ENCODE measurements at regions not wholly inside any gene's neighbourhood (a gene's known extent, or its start where the extent isn't known, plus 50 kb on each side); places are given as distances from the start of the nearest gene placed in this dataset.

- Histone ChIP-seq H3K9me3 (replicated peaks; ENCODE audit: control insufficient read depth, insufficient read depth, low read length) (no peaks in the 10 kb centered on the region), H3K27ac (ENCODE audit: insufficient read depth, low read depth, low read length) (no peak overlapping the region), H3K4me3 (replicated peaks in 1 of 3; ENCODE audit: insufficient read depth in 1 of 3, low read depth in 1 of 3, low read length in 3 of 3) (no peak overlapping the region), H3K27me3 (ENCODE audit: control insufficient read depth in 2 of 2, insufficient read depth in 2 of 2, low read length in 2 of 2) (peaks cover 4 to 10% of the 10 kb centered on the region in 2 experiments), H3K4me1 (ENCODE audit: control insufficient read depth, extremely low read depth, insufficient read depth, low read length) (no peaks in the 10 kb centered on the region), H3K9ac (replicated peaks; ENCODE audit: extremely low read depth, insufficient read depth, low read length) (no peak overlapping the region), H4K20me1 (replicated peaks; ENCODE audit: control insufficient read depth, extremely low read depth, insufficient read depth, low read length) (no peaks in the 10 kb centered on the region), H3K9me1 (replicated peaks; ENCODE audit: control insufficient read depth, extremely low read depth, insufficient read depth, low read length) (no peaks in the 10 kb centered on the region), H2AFZ (ENCODE audit: low read depth, low read length) (no peak overlapping the region), H3K79me2 (ENCODE audit: control insufficient read depth, insufficient read depth, low read length) (no peaks in the 10 kb centered on the region), H3K36me3 (ENCODE audit: control insufficient read depth in 2 of 2, extremely low read depth in 1 of 2, insufficient read depth in 2 of 2, low read length in 2 of 2) (no peaks in the 10 kb centered on the region), H3K4me2 (ENCODE audit: insufficient read depth, low read length) (no peak overlapping the region)
- intact Hi-C loops (cut with micrococcal nuclease) (no loop called here), dilution Hi-C loops (cut with MboI; ENCODE audit: extremely low pct_ligation_motif_present, low sequenced_read_pairs) (no loop called here)
- BruUV-seq (replicated peaks), result no TSS peak
- POLR2A ChIA-PET, result no interaction called here
- no peak for DNase-seq (ENCODE audit: low read depth, low spot score)
- TF ChIP-seq, protein P1, sequence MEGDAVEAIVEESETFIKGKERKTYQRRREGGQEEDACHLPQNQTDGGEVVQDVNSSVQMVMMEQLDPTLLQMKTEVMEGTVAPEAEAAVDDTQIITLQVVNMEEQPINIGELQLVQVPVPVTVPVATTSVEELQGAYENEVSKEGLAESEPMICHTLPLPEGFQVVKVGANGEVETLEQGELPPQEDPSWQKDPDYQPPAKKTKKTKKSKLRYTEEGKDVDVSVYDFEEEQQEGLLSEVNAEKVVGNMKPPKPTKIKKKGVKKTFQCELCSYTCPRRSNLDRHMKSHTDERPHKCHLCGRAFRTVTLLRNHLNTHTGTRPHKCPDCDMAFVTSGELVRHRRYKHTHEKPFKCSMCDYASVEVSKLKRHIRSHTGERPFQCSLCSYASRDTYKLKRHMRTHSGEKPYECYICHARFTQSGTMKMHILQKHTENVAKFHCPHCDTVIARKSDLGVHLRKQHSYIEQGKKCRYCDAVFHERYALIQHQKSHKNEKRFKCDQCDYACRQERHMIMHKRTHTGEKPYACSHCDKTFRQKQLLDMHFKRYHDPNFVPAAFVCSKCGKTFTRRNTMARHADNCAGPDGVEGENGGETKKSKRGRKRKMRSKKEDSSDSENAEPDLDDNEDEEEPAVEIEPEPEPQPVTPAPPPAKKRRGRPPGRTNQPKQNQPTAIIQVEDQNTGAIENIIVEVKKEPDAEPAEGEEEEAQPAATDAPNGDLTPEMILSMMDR (IDR thresholded peaks at IDR 0.05; ENCODE audit: extremely low read depth in 1 of 2, insufficient read depth in 1 of 2, low read depth in 1 of 2, low read length in 2 of 2), result no peak
- no peak for TF ChIP-seq EZH2 (IDR thresholded peaks at IDR 0.05; ENCODE audit: borderline replicate concordance, low read depth, low read length, severe bottlenecking)
- no peak for TF ChIP-seq POLR2AphosphoS5 (IDR thresholded peaks at IDR 0.05; ENCODE audit: insufficient read depth, low read depth, low read length)
- TF ChIP-seq POLR2A (IDR thresholded peaks at IDR 0.05; ENCODE audit: low read depth, low read length), result no peak
- TF ChIP-seq JUN (IDR thresholded peaks at IDR 0.05; ENCODE audit: borderline replicate concordance, insufficient read depth, insufficient read length, low read depth), result no peak
- no peak for FAIRE-seq
- CTCF ChIA-PET, result interaction anchor here (0.9 kb wide), 1 partner anchor 835 kb away, joined by 3 read pairs; no protein-coding TSS in a partner anchor
Observed at GRCh38 chr4:138655286-138655685, 360.3 kb upstream of the NOCT start.

DNA sequence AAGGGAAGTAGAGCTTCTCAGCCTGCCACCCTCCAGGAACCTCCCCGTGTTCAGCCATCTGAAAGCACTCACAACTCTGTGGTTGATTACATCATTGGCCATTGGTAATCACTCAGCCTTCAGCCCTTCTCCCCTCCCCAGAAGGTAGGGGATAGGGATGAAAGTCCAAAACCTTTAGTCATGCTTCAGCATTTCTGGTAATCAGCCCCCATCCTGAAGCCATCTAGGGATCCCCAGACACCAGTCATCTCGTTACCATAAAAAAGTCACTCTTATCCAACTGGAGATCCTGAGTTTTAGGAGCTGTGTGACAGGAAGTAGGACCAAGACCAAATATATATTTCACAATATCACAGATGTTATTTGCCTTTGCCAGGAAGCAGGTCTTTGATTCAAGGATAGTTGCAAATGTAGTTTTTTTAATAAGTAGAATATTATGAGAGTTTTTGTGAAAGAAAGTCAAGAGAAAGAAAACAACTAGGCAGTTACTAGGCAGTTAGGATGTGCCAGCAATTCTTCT is 364.6 kb upstream of the NOCT start:
- no peak overlapping the region for H2AFZ ChIP-seq (ENCODE audit: low read depth, low read length)
- ChIA-PET CTCF (no interaction called here), POLR2A (no interaction called here)
- H3K36me3 ChIP-seq (ENCODE audit: control insufficient read depth in 2 of 2, extremely low read depth in 1 of 2, insufficient read depth in 2 of 2, low read length in 2 of 2), result no peaks in the 10 kb centered on the region
- H3K9me3 ChIP-seq (replicated peaks; ENCODE audit: control insufficient read depth, insufficient read depth, low read length), result no peaks in the 10 kb centered on the region
- H3K79me2 ChIP-seq (ENCODE audit: control insufficient read depth, insufficient read depth, low read length), result no peaks in the 10 kb centered on the region
- no peak overlapping the region for H3K27ac ChIP-seq (ENCODE audit: insufficient read depth, low read depth, low read length)
- no peaks in the 10 kb centered on the region for H3K4me1 ChIP-seq (ENCODE audit: control insufficient read depth, extremely low read depth, insufficient read depth, low read length)
- no TSS peak for BruUV-seq (replicated peaks)
- no peaks in the 10 kb centered on the region for H3K27me3 ChIP-seq (ENCODE audit: control insufficient read depth in 2 of 2, insufficient read depth in 2 of 2, low read length in 2 of 2)
- dilution Hi-C loops (cut with MboI; ENCODE audit: extremely low pct_ligation_motif_present, low sequenced_read_pairs) (no loop called here), intact Hi-C loops (cut with micrococcal nuclease) (no loop called here)
- H3K9ac ChIP-seq (replicated peaks; ENCODE audit: extremely low read depth, insufficient read depth, low read length), result no peak overlapping the region
- TF ChIP-seq FOS (IDR thresholded peaks at IDR 0.05; ENCODE audit: borderline replicate concordance, insufficient read depth, low read length) (no peak), EZH2 (IDR thresholded peaks at IDR 0.05; ENCODE audit: borderline replicate concordance, low read depth, low read length, severe bottlenecking) (no peak), POLR2A (IDR thresholded peaks at IDR 0.05; ENCODE audit: low read depth, low read length) (no peak), POLR2AphosphoS5 (IDR thresholded peaks at IDR 0.05; ENCODE audit: insufficient read depth, low read depth, low read length) (no peak), MYC (IDR thresholded peaks at IDR 0.05; ENCODE audit: low read depth, low read length) (no peak), GATA2 (IDR thresholded peaks at IDR 0.05; ENCODE audit: insufficient read depth, insufficient read length, low read depth, low read length) (no peak), JUN (IDR thresholded peaks at IDR 0.05; ENCODE audit: borderline replicate concordance, insufficient read depth, insufficient read length, low read depth) (no peak)
- TF ChIP-seq, protein P1 (IDR thresholded peaks at IDR 0.05; ENCODE audit: extremely low read depth in 1 of 2, insufficient read depth in 1 of 2, low read depth in 1 of 2, low read length in 2 of 2), result no peak
- TF ChIP-seq, protein P2, sequence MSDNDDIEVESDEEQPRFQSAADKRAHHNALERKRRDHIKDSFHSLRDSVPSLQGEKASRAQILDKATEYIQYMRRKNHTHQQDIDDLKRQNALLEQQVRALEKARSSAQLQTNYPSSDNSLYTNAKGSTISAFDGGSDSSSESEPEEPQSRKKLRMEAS (IDR thresholded peaks at IDR 0.05; ENCODE audit: insufficient read depth, insufficient read length), result no peak
- no peaks in the 10 kb centered on the region for H3K9me1 ChIP-seq (replicated peaks; ENCODE audit: control insufficient read depth, extremely low read depth, insufficient read depth, low read length)
- no peaks in the 10 kb centered on the region for H4K20me1 ChIP-seq (replicated peaks; ENCODE audit: control insufficient read depth, extremely low read depth, insufficient read depth, low read length)
- no peak overlapping the region for H3K4me3 ChIP-seq (replicated peaks in 1 of 3; ENCODE audit: insufficient read depth in 1 of 3, low read depth in 1 of 3, low read length in 3 of 3)
- DNase-seq (ENCODE audit: low read depth, low spot score) (no peak), FAIRE-seq (no peak)
- no peak overlapping the region for H3K4me2 ChIP-seq (ENCODE audit: insufficient read depth, low read length)
